Mesodermal cell (in vitro differentiated cells): ENCODE measurements at regions not wholly inside any gene's neighbourhood (a gene's known extent, or its start where the extent isn't known, plus 50 kb on each side); places are given as distances from the start of the nearest gene placed in this dataset.
"Not testable (repeated sequence)": the region's sequence is repeated elsewhere in the genome, so short reads cannot be mapped to it uniquely, and the experiment has no call there.

Experiments
- H3K27ac ChIP-seq: 2 replicates; pipeline ENCODE4 v1.7.0; 2013; ENCODE audit warnings: mild to moderate bottlenecking, low read depth, low read length, moderate library complexity; ENCODE audit not compliant: severe bottlenecking
- H3K36me3 ChIP-seq: 2 replicates; pipeline ENCODE4 v1.7.1; 2013; ENCODE audit warnings: mild to moderate bottlenecking, low read length, moderate library complexity; ENCODE audit not compliant: control insufficient read depth, insufficient read depth
- H3K4me1 ChIP-seq: one replicate; pipeline ENCODE4 v1.7.1; 2013; ENCODE audit warnings: mild to moderate bottlenecking, low read length; ENCODE audit not compliant: insufficient read depth, control insufficient read depth, poor library complexity, severe bottlenecking
- H3K4me3 ChIP-seq: 2 replicates; pipeline ENCODE4 v1.7.0; 2013; ENCODE audit warnings: low read length, control low read depth, mild to moderate bottlenecking; ENCODE audit not compliant: insufficient read depth, poor library complexity, severe bottlenecking; ENCODE audit errors: extremely low read depth
- H3K9me3 ChIP-seq: 2 replicates; pipeline ENCODE4 v1.7.1; 2013; ENCODE audit warnings: mild to moderate bottlenecking, low read length, moderate library complexity; ENCODE audit not compliant: control insufficient read depth
- WGBS, 2 experiments: methylation state at CpG; one replicate each; pipeline ENCODE4 v1.1.5; 2013; ENCODE audit warnings: missing lambda C conversion rate in 2 of 2; ENCODE audit not compliant: insufficient coverage in 2 of 2; 5-methylcytosine and 5-hydroxymethylcytosine counted together

- H3K4me1 ChIP-seq, result peaks cover 10% of the 10 kb centered on the region
- no peaks in the 10 kb centered on the region for H3K36me3 ChIP-seq
- H3K27ac ChIP-seq, result no peak overlapping the region
- H3K9me3 ChIP-seq, result no peaks in the 10 kb centered on the region
- no peak overlapping the region for H3K4me3 ChIP-seq
- WGBS, 2 experiments, result 88 to 90% methylated on average over 3 to 4 of the region's 4 CpGs
Measured at GRCh38 chr12:73632661-73633060, 905.0 kb upstream of the ATXN7L3B start.

GRCh38 chr12:73639397-73639796 lies 898.2 kb upstream of the ATXN7L3B start:
- H3K27ac ChIP-seq, H3K36me3 ChIP-seq: not testable (repeated sequence)
- WGBS, 2 experiments, result 79 to 92% methylated on average over 2 to 4 of the region's 5 CpGs

GRCh38 chr12:73656375-73656774 lies 881.3 kb upstream of the ATXN7L3B start:
- 68 to 73% methylated on average over 4 to 5 of the region's 5 CpGs for WGBS, 2 experiments
- Histone ChIP-seq H3K9me3 (peaks cover 12% of the 10 kb centered on the region), H3K4me3 (no peak overlapping the region)

More at GRCh38 chr12:73639397-73639796, 898.2 kb upstream of the ATXN7L3B start:
- H3K4me1 ChIP-seq, H3K4me3 ChIP-seq, H3K9me3 ChIP-seq: not testable (repeated sequence)

GRCh38 chr12:73659802-73660201 lies 877.8 kb upstream of the ATXN7L3B start:
- no CpG with 5 or more reads among the region's 1 CpG for WGBS, 2 experiments
- no peaks in the 10 kb centered on the region for H3K9me3 ChIP-seq
- no peak overlapping the region for H3K4me3 ChIP-seq
- H3K36me3 ChIP-seq, result no peaks in the 10 kb centered on the region
- H3K4me1 ChIP-seq, result no peaks in the 10 kb centered on the region
- H3K27ac ChIP-seq, result no peak overlapping the region

More at GRCh38 chr12:73656375-73656774, 881.3 kb upstream of the ATXN7L3B start:
- Histone ChIP-seq H3K27ac (no peak overlapping the region), H3K36me3 (no peaks in the 10 kb centered on the region), H3K4me1 (no peaks in the 10 kb centered on the region)

GRCh38 chr12:73665193-73665592 lies 872.4 kb upstream of the ATXN7L3B start:
- 93 to 97% methylated on average over 13 to 16 of the region's 16 CpGs for WGBS, 2 experiments
- Histone ChIP-seq H3K9me3 (no peaks in the 10 kb centered on the region), H3K36me3 (no peaks in the 10 kb centered on the region), H3K4me3 (no peak overlapping the region), H3K27ac (no peak overlapping the region), H3K4me1 (no peaks in the 10 kb centered on the region)

GRCh38 chr12:73671550-73671949 lies 866.1 kb upstream of the ATXN7L3B start:
- not testable (repeated sequence) for H3K9me3 ChIP-seq, H3K4me3 ChIP-seq, H3K27ac ChIP-seq, H3K36me3 ChIP-seq, H3K4me1 ChIP-seq
- 95 to 97% methylated on average over 3 of the region's 3 CpGs for WGBS, 2 experiments

GRCh38 chr12:73677520-73678291 lies 859.9 kb upstream of the ATXN7L3B start:
- Histone ChIP-seq H3K9me3 (no peaks in the 10 kb centered on the region), H3K4me3 (no peak overlapping the region), H3K36me3 (no peaks in the 10 kb centered on the region), H3K4me1 (no peaks in the 10 kb centered on the region), H3K27ac (no peak overlapping the region)
- 100% methylated on average over 2 to 3 of the region's 4 CpGs for WGBS, 2 experiments

- no peak overlapping the region for H3K27ac ChIP-seq
- no peaks in the 10 kb centered on the region for H3K9me3 ChIP-seq
- 83 to 100% methylated on average over 1 of the region's 3 CpGs for WGBS, 2 experiments
Measured at GRCh38 chr12:73678335-73678734, 859.3 kb upstream of the ATXN7L3B start.

GRCh38 chr12:73699318-73699717 lies 838.3 kb upstream of the ATXN7L3B start:
- H3K4me3 ChIP-seq, result no peak overlapping the region
- no peaks in the 10 kb centered on the region for H3K9me3 ChIP-seq
- no peak overlapping the region for H3K27ac ChIP-seq
- H3K36me3 ChIP-seq, result no peaks in the 10 kb centered on the region
- 100% methylated on average over 1 of the region's 1 CpG; no CpG with 5 or more reads in 1 of the 2 experiments for WGBS, 2 experiments
- H3K4me1 ChIP-seq, result no peaks in the 10 kb centered on the region

More at GRCh38 chr12:73678335-73678734, 859.3 kb upstream of the ATXN7L3B start:
- H3K36me3 ChIP-seq, result no peaks in the 10 kb centered on the region
- H3K4me1 ChIP-seq, result no peaks in the 10 kb centered on the region
- H3K4me3 ChIP-seq, result no peak overlapping the region

- Histone ChIP-seq H3K4me3 (no peak overlapping the region), H3K27ac (no peak overlapping the region), H3K4me1 (no peaks in the 10 kb centered on the region), H3K36me3 (no peaks in the 10 kb centered on the region), H3K9me3 (no peaks in the 10 kb centered on the region)
- WGBS, 2 experiments, result no CpG with 5 or more reads among the region's 2 CpGs
Measured at GRCh38 chr12:73714655-73715054, 823.0 kb upstream of the ATXN7L3B start.

- not testable (repeated sequence) for H3K9me3 ChIP-seq, H3K27ac ChIP-seq, H3K36me3 ChIP-seq, H3K4me3 ChIP-seq, H3K4me1 ChIP-seq
- 89 to 92% methylated on average over 1 to 2 of the region's 2 CpGs for WGBS, 2 experiments
Measured at GRCh38 chr12:73716143-73716542, 821.5 kb upstream of the ATXN7L3B start.
